Transverse colon (tissue), 4 donors: ENCODE measurements at regions not wholly inside any gene's neighbourhood (a gene's known extent, or its start where the extent isn't known, plus 50 kb on each side); places are given as distances from the start of the nearest gene placed in this dataset.

ENCODE experiments used
- CTCF ChIP-seq, 5 experiments: fragments of 200-600 bp in 3 of 5; fragments of 450-650 bp in 2 of 5; sonication (generic) in 3 of 5; IDR thresholded peaks; 1 replicate in 2 of 5; 2 replicates in 3 of 5; pipeline ENCODE4 v1.5.1; 2016 to 2017; ENCODE audit warnings: antibody characterized with exemption in 5 of 5, inconsistent platforms in 3 of 5, mild to moderate bottlenecking in 2 of 5, moderate library complexity in 1 of 5
- EP300 ChIP-seq: sonication (generic); formaldehyde crosslinking; IDR thresholded peaks from one replicate; pipeline ENCODE4 v1.6.1; 2017; ENCODE audit warnings: antibody characterized with exemption, low read depth
- POLR2A ChIP-seq: fragments of 450-650 bp; IDR thresholded peaks from one replicate; pipeline ENCODE4 v1.6.1; 2016; ENCODE audit warnings: antibody characterized with exemption, mild to moderate bottlenecking, moderate library complexity
- POLR2AphosphoS5 ChIP-seq, 3 donors: sonication (generic); formaldehyde crosslinking; IDR thresholded peaks; one replicate each; pipeline ENCODE4 v1.6.1; 2016; ENCODE audit warnings: antibody characterized with exemption in 3 of 3

GRCh38 chr13:82436099-82436585 is 1446.1 kb downstream of the SLITRK1 start:
- TF ChIP-seq POLR2AphosphoS5 (IDR thresholded peaks at IDR 0.05) = no peak
- TF ChIP-seq CTCF (IDR thresholded peaks at IDR 0.05) = no peak
- TF ChIP-seq POLR2A = no peak
- no peak for TF ChIP-seq EP300
